ENCODE measurements at regions not wholly inside any gene's neighbourhood (a gene's known extent, or its start where the extent isn't known, plus 50 kb on each side); places are given as distances from the start of the nearest gene placed in this dataset.

GRCh38 chr4:4594285-4594920 lies 52.6 kb upstream of the STX18 start:
- DNase-seq = no peak

GRCh38 chr4:4593596-4594284 lies 51.9 kb upstream of the STX18 start:
- no peak for DNase-seq

- DNase-seq = no peak
These were observed 50.6 kb upstream of the STX18 start for GRCh38 chr4:4592414-4592813.
